K562 (cell line): ENCODE measurements at regions not wholly inside any gene's neighbourhood (a gene's known extent, or its start where the extent isn't known, plus 50 kb on each side); places are given as distances from the start of the nearest gene placed in this dataset.

Experiments used
- ARNT ChIP-seq, 2 experiments: fragments of 450-650 bp; IDR thresholded peaks; 2 replicates each; pipeline ENCODE4 v1.6.1; 2016; ENCODE audit warnings: mild to moderate bottlenecking in 1 of 2
- CTCF ChIP-seq, 3 experiments: IDR thresholded peaks in 2 of 3; conservative IDR thresholded peaks in 1 of 3; 2 replicates each; pipeline ENCODE4 v1.5.1; 2011 to 2012; ENCODE audit warnings: low read length in 3 of 3, mild to moderate bottlenecking in 3 of 3, control low read depth in 2 of 3, improper control_type of control experiment in 1 of 3, inconsistent platforms in 1 of 3, low read depth in 1 of 3, mixed read lengths in 1 of 3, moderate library complexity in 1 of 3; ENCODE audit not compliant: insufficient read depth in 2 of 3
- CXXC5 ChIP-seq: fragments of 250-450 bp; sonication (Bioruptor Pico); IDR thresholded peaks from 2 replicates; pipeline ENCODE4 v1.8.0; 2022; ENCODE audit warnings: inconsistent platforms, mild to moderate bottlenecking, moderate library complexity
- ELK1 ChIP-seq: sonication (generic); formaldehyde crosslinking; IDR thresholded peaks from 2 replicates; pipeline ENCODE4 v1.8.1; 2022; ENCODE audit warnings: missing genetic modification reagents
- ETV5 ChIP-seq: sonication (generic); formaldehyde crosslinking; IDR thresholded peaks from 2 replicates; pipeline ENCODE4 v1.4.0; 2020; ENCODE audit warnings: low read depth, mild to moderate bottlenecking, missing genetic modification reagents
- FOXA3 ChIP-seq, 2 experiments: fragments of 450-650 bp in 1 of 2; sonication (generic) in 1 of 2; formaldehyde crosslinking; IDR thresholded peaks in 1 of 2; conservative IDR thresholded peaks in 1 of 2; 2 replicates each; pipeline versions ENCODE4 v1.4.0 to v1.8.0; 2020 to 2022; ENCODE audit warnings: mild to moderate bottlenecking in 2 of 2, missing genetic modification reagents in 1 of 2
- HBP1 ChIP-seq: fragments of 450-650 bp; formaldehyde crosslinking; IDR thresholded peaks from 2 replicates; pipeline ENCODE4 v1.4.0; 2022; ENCODE audit warnings: missing genetic modification characterization
- PTRF ChIP-seq: fragments of 450-650 bp; IDR thresholded peaks from 2 replicates; pipeline ENCODE4 v1.6.1; 2016; ENCODE audit warnings: mild to moderate bottlenecking, missing genetic modification characterization, missing compliant biosample characterization
- ZMIZ1 ChIP-seq, 2 experiments: fragments of 150-350 bp in 1 of 2; IDR thresholded peaks; 2 replicates each; pipeline ENCODE4 v1.6.1; 2012 to 2016; ENCODE audit warnings: low read depth in 2 of 2, low read length in 2 of 2, mild to moderate bottlenecking in 1 of 2, moderate library complexity in 1 of 2
- TF ChIP-seq, protein P1 (sequence below): IDR thresholded peaks from 2 replicates; pipeline ENCODE4 v1.6.1; 2011; ENCODE audit warnings: borderline replicate concordance, low read depth, mild to moderate bottlenecking, moderate library complexity, low read length; ENCODE audit not compliant: insufficient read depth, poor library complexity, severe bottlenecking
- TF ChIP-seq, protein P2 (sequence below), 2 experiments: IDR thresholded peaks; 2 replicates each; pipeline ENCODE4 v1.6.1; 2011; ENCODE audit warnings: borderline replicate concordance in 1 of 2, control low read depth in 1 of 2, low read depth in 1 of 2, low read length in 1 of 2, mild to moderate bottlenecking in 1 of 2, mixed read lengths in 1 of 2, moderate library complexity in 1 of 2; ENCODE audit not compliant: insufficient read depth in 1 of 2, insufficient read length in 1 of 2, poor library complexity in 1 of 2, severe bottlenecking in 1 of 2; ENCODE audit errors: extremely low read depth in 1 of 2

DNA sequence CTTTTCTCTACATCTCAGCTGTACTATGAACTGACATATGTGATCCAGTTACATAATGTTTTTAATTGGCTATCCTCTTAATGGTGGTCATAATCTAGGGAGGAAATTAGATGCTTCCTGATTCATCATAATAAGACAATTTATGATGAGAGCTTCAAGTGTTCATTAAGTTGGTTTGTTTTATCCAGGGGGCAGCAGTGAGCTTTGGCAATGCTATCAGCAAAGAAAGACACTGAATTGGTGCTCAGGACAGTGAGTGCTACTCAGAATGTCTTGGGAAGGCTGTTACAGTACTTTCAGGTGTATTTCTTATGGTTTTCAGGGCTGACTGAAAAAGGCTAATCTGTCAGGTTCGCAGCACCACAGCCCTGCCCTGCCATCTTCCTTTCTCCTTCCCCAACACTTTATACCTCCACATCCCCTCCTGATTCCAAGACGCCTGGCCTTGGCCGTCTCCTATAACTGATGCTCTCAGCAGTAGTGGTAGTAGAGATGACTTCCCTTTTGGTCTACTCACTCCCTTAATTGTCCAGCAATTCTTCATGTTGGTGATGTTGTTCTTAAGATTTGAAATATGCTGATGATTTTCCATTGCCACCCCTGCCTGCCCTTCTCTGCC lies 67.0 kb upstream of the TNFAIP3 start (continued):
- TF ChIP-seq HBP1 (CRISPR knock-in tag) = 0 out of 2 replicates have a peak, but pooled peaks have one; percentile 50
- TF ChIP-seq ETV5 = no peak
- TF ChIP-seq ARNT (IDR thresholded peaks at IDR 0.05) = peak in 1 of 2 experiments; percentile 52; a peak in 1 of 4 replicates
- TF ChIP-seq ZMIZ1 (IDR thresholded peaks at IDR 0.05; ENCODE audit: low read depth in 2 of 2, low read length in 2 of 2) = no peak
- TF ChIP-seq ELK1 (CRISPR knock-in tag) = no peak
- no peak for TF ChIP-seq PTRF (tag)
- TF ChIP-seq, protein P1, sequence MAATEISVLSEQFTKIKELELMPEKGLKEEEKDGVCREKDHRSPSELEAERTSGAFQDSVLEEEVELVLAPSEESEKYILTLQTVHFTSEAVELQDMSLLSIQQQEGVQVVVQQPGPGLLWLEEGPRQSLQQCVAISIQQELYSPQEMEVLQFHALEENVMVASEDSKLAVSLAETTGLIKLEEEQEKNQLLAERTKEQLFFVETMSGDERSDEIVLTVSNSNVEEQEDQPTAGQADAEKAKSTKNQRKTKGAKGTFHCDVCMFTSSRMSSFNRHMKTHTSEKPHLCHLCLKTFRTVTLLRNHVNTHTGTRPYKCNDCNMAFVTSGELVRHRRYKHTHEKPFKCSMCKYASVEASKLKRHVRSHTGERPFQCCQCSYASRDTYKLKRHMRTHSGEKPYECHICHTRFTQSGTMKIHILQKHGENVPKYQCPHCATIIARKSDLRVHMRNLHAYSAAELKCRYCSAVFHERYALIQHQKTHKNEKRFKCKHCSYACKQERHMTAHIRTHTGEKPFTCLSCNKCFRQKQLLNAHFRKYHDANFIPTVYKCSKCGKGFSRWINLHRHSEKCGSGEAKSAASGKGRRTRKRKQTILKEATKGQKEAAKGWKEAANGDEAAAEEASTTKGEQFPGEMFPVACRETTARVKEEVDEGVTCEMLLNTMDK = no peak
- TF ChIP-seq CXXC5 (CRISPR knock-in tag) = 0 out of 2 replicates have a peak, but pooled peaks have one; percentile 19
- peak in 1 of 2 experiments; percentile 43; a peak in 1 of 4 replicates for TF ChIP-seq FOXA3 (CRISPR knock-in tag; conservative IDR thresholded peaks at IDR 0.05 in 1 of 2, IDR thresholded peaks at IDR 0.05 in 1 of 2)
- TF ChIP-seq CTCF (IDR thresholded peaks at IDR 0.05 in 2 of 3, conservative IDR thresholded peaks at IDR 0.05 in 1 of 3; ENCODE audit: insufficient read depth in 2 of 3, low read depth in 1 of 3, low read length in 3 of 3) = peak; percentile 79 to 93 (median 85)
- TF ChIP-seq, protein P2, sequence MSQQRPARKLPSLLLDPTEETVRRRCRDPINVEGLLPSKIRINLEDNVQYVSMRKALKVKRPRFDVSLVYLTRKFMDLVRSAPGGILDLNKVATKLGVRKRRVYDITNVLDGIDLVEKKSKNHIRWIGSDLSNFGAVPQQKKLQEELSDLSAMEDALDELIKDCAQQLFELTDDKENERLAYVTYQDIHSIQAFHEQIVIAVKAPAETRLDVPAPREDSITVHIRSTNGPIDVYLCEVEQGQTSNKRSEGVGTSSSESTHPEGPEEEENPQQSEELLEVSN (IDR thresholded peaks at IDR 0.05; ENCODE audit: borderline replicate concordance in 1 of 2, extremely low read depth in 1 of 2, insufficient read depth in 1 of 2, insufficient read length in 1 of 2, low read depth in 1 of 2, low read length in 1 of 2, poor library complexity in 1 of 2, severe bottlenecking in 1 of 2) = no peak
